ENCODE measurements at regions not wholly inside any gene's neighbourhood (a gene's known extent, or its start where the extent isn't known, plus 50 kb on each side); places are given as distances from the start of the nearest gene placed in this dataset.

- TF ChIP-seq CTCF (tag by site-specific recombination; IDR thresholded peaks at IDR 0.05), result no peak
- TF ChIP-seq ATF2 (tag by site-specific recombination; IDR thresholded peaks at IDR 0.05; ENCODE audit: low read depth), result no peak
- no peak for TF ChIP-seq KLF16 (tag by site-specific recombination; IDR thresholded peaks at IDR 0.05)
- no peak for TF ChIP-seq ZNF112 (tag by site-specific recombination; IDR thresholded peaks at IDR 0.05)
- TF ChIP-seq ZNF645 (tag by site-specific recombination; IDR thresholded peaks at IDR 0.05), result no peak
- TF ChIP-seq ZNF10 (tag by site-specific recombination; IDR thresholded peaks at IDR 0.05), result no peak
These were observed 1618.8 kb upstream of the ACVR2A start for GRCh38 chr2:146226077-146226476.

Measured in HEK293 (cell line).